Adrenal gland (tissue), 9 donors: ENCODE measurements at regions not wholly inside any gene's neighbourhood (a gene's known extent, or its start where the extent isn't known, plus 50 kb on each side); places are given as distances from the start of the nearest gene placed in this dataset.

Experiments
- DNase-seq, 7 donors: peaks; one replicate each; pipeline ENCODE4 v3.0.0-alpha.2; 2019 to 2020
- H3K27ac ChIP-seq, 5 donors: fragments of 200-600 bp; sonication (generic) in 4 of 5; 1 replicate in 3 of 5; 2 replicates in 2 of 5; pipeline versions ENCODE4 v1.5.1 to v1.8.0; 2016 to 2020; ENCODE audit warnings: mild to moderate bottlenecking in 1 of 5
- H3K27me3 ChIP-seq: fragments of 200-600 bp; 2 replicates; pipeline ENCODE4 v1.8.0; 2021
- H3K36me3 ChIP-seq, 2 donors: fragments of 200-600 bp; replicated peaks in 1 of 2; 1 replicate in 1 of 2; 2 replicates in 1 of 2; pipeline versions ENCODE4 v1.5.1 to v1.8.0; 2018 to 2022
- H3K4me1 ChIP-seq, 2 donors: fragments of 200-600 bp; replicated peaks in 1 of 2; 1 replicate in 1 of 2; 2 replicates in 1 of 2; pipeline versions ENCODE4 v1.5.1 to v1.8.0; 2018 to 2021
- H3K4me3 ChIP-seq, 4 donors: fragments of 200-600 bp; sonication (generic) in 3 of 4; one replicate each; pipeline ENCODE4 v1.5.1; 2016 to 2018
- H3K9me3 ChIP-seq, 3 donors: fragments of 200-600 bp; sonication (generic) in 1 of 3; replicated peaks in 1 of 3; 1 replicate in 2 of 3; 2 replicates in 1 of 3; pipeline versions ENCODE4 v1.5.1 to v1.8.0; 2016 to 2021
- POLR2A ChIP-seq, 2 donors: fragments of 450-650 bp; IDR thresholded peaks; one replicate each; pipeline ENCODE4 v1.6.1; 2017; ENCODE audit warnings: antibody characterized with exemption in 2 of 2, mild to moderate bottlenecking in 2 of 2, moderate library complexity in 1 of 2
- WGBS, 4 donors: extraction: QIAGEN DNeasy Blood & Tissue Kit in 2 of 4; methylation state at CpG; one replicate each; pipeline versions ENCODE4 v1.1.5 to v1.1.7; 2013 to 2017; 5-methylcytosine and 5-hydroxymethylcytosine counted together
- intact Hi-C, 2 donors: fragments of 100-400 bp; cut with DNase I; formaldehyde crosslinking; loops; one replicate each; pipeline versions ENCODE4 v1.14.1 to v1.15.0; 2022 to 2023
- TF ChIP-seq, protein P1 (sequence below), 6 experiments: fragments of 450-650 bp in 4 of 6; fragments of 200-600 bp in 2 of 6; sonication (generic) in 1 of 6; IDR thresholded peaks; 1 replicate in 5 of 6; 2 replicates in 1 of 6; pipeline versions ENCODE4 v1.5.1 to v1.8.0; 2016 to 2021; ENCODE audit warnings: antibody characterized with exemption in 6 of 6, mild to moderate bottlenecking in 2 of 6, moderate library complexity in 1 of 6
- donor health status: healthy with polysubstance abuse.
- donor health status: Bipolar disorder and iron deficiency.
- donor health status: DM: yes; HTN: yes; CAD: no.
- donor health status: DM: no; HTN: no; CAD: no.
- donor health status: DM: no; HTN: no; CAD: no.

DNA sequence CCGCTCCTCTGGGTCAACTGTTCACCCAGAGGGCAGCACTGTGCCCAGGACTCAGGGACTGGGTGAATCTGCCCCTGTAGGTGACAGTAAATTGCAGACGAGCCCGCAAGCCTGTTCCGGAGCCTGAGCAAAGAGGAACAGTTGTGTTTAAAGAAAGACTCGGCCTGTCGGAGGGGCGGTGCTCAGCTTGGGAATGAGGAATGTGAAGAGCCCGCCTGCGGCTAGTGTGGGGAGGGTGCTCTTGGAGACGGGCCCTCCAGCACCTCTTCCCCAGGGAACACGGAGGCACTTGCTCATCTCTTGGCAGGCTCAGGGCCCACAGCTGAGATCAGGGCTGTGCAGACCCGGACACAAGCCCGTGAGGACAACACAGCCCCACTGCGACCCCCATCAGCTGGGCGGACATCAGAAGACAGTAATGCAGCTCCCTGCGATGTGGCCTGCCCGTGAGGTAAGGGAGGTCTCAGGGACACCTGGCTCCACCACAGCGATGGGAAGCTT, 299.0 kb downstream of the NDUFA10 start:
- TF ChIP-seq, protein P1, sequence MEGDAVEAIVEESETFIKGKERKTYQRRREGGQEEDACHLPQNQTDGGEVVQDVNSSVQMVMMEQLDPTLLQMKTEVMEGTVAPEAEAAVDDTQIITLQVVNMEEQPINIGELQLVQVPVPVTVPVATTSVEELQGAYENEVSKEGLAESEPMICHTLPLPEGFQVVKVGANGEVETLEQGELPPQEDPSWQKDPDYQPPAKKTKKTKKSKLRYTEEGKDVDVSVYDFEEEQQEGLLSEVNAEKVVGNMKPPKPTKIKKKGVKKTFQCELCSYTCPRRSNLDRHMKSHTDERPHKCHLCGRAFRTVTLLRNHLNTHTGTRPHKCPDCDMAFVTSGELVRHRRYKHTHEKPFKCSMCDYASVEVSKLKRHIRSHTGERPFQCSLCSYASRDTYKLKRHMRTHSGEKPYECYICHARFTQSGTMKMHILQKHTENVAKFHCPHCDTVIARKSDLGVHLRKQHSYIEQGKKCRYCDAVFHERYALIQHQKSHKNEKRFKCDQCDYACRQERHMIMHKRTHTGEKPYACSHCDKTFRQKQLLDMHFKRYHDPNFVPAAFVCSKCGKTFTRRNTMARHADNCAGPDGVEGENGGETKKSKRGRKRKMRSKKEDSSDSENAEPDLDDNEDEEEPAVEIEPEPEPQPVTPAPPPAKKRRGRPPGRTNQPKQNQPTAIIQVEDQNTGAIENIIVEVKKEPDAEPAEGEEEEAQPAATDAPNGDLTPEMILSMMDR (IDR thresholded peaks at IDR 0.05) = no peak
- TF ChIP-seq POLR2A (IDR thresholded peaks at IDR 0.05) = no peak
- intact Hi-C loops = no loop called here
- DNase-seq = no peak
- H3K4me1 ChIP-seq = no peaks in the 10 kb centered on the region
- no peaks in the 10 kb centered on the region for H3K27me3 ChIP-seq
- no peaks in the 10 kb centered on the region for H3K36me3 ChIP-seq
- WGBS, 4 donors = 85 to 87% (median 87%) methylated on average over 11 to 18 of the region's 18 CpGs
- H3K27ac ChIP-seq = no peak overlapping the region
- no peaks in the 10 kb centered on the region for H3K9me3 ChIP-seq
- H3K4me3 ChIP-seq = no peak overlapping the region

DNA sequence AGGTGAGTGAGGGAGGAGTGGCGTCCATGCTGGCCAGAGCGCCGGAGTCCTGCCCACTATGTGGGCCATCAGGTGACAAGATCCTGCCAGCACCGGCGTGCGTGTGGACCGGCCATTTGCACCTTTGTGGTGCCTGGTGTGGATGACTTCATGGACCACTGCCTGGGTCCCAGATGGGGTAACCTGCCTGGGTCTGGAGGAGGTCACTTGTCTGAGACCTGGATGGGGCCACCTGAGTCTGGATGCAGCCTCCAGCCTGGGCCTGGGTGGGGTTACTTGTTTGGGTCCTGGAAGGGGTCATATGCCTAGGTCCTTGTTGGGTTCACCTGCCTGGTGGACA, 299.6 kb downstream of the NDUFA10 start:
- Histone ChIP-seq H3K4me1 (no peaks in the 10 kb centered on the region), H3K27ac (no peak overlapping the region), H3K4me3 (no peak overlapping the region), H3K9me3 (no peaks in the 10 kb centered on the region), H3K27me3 (no peaks in the 10 kb centered on the region), H3K36me3 (no peaks in the 10 kb centered on the region)
- DNase-seq = no peak
- intact Hi-C loops = no loop called here
- TF ChIP-seq, protein P1 (IDR thresholded peaks at IDR 0.05) = no peak
- TF ChIP-seq POLR2A (IDR thresholded peaks at IDR 0.05) = no peak
- 92 to 93% (median 93%) methylated on average over 2 to 7 of the region's 7 CpGs for WGBS, 4 donors

DNA sequence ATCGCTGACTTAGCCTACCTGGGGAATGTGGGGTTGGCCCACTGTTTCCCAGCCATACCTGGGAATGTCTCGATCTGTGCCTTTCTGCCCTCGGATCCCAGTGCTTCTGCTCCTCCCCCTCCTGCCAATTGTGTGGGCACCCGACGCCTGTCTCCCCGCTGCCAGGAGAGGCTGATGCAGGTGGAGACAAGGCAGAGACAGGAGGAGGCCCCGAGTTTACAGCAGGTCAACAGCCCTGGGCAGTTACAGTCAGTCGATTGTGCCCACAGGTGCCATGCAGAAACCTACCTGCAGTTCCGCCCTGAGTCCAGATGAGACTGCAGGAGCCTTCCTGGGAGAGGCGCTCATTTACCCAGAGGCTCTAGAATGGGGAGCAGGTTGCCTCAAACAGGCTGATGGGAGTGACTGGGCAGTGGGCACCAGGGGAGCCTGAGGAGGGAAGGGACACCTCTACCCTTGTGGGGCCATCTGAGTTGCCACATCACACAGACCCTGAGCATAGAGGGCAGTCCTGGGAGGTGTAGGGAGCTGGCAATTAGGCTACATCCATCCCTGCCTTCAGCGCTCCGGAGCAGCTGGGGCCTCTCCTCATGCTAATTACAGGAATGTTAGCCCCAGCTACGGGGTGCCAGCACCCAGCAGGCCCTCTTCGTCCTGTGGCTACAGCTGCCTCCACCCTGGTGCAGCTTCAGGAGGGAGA, 300.1 kb downstream of the NDUFA10 start:
- Histone ChIP-seq H3K4me1 (no peaks in the 10 kb centered on the region), H3K36me3 (no peaks in the 10 kb centered on the region), H3K4me3 (no peak overlapping the region), H3K9me3 (no peaks in the 10 kb centered on the region), H3K27me3 (no peaks in the 10 kb centered on the region), H3K27ac (no peak overlapping the region)
- intact Hi-C loops = no loop called here
- WGBS, 4 donors = 86 to 97% (median 94%) methylated on average over 6 to 14 of the region's 14 CpGs
- TF ChIP-seq POLR2A (IDR thresholded peaks at IDR 0.05) = no peak
- TF ChIP-seq, protein P1 (IDR thresholded peaks at IDR 0.05) = no peak
- peak in 3 of 7 donors; percentile 2 to 3 (median 3) for DNase-seq

DNA sequence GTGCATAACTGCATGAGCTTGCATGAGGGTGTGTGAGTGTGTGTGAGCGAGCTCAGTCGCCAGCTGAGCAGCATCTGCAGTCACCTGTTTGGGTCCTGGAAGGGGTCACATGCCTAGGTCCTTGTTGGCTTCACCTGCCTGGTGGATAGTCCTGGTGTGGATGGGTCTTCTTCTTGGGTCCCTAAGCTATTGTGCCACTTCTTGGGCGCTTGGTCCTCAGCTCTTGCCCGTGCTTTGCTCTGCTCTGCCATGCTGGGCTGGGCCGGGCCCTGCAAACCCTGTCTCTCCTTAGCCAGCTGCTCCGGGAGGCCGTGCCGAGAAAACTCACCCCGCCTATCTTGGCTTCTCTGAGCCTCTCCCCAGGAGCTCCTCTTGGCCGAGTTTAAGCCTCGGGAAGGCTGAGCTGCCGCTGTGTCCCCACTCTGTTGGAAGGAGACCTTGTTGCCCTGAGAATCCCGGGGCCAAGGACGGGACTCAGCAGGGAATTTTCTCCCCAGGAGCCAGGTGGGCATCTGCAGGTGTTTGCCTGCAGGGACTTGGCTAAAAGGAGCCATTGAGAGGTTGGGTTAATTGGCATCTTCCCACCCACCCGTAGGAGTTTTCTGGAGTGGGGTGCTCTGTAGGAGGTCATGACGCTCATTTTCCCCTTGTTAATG, 300.8 kb downstream of the NDUFA10 start:
- TF ChIP-seq, protein P1 (IDR thresholded peaks at IDR 0.05) = no peak
- no peak for TF ChIP-seq POLR2A (IDR thresholded peaks at IDR 0.05)
- H3K4me3 ChIP-seq = no peak overlapping the region
- WGBS, 4 donors = 83 to 95% (median 90%) methylated on average over 11 to 16 of the region's 16 CpGs
- H3K27ac ChIP-seq = no peak overlapping the region
- no peaks in the 10 kb centered on the region for H3K4me1 ChIP-seq
- H3K9me3 ChIP-seq = no peaks in the 10 kb centered on the region
- intact Hi-C loops = no loop called here
- no peaks in the 10 kb centered on the region for H3K36me3 ChIP-seq
- no peaks in the 10 kb centered on the region for H3K27me3 ChIP-seq
- peak in 2 of 7 donors; percentile 5 to 7 for DNase-seq
